Endothelial cell of umbilical vein (primary cell): ENCODE measurements at regions not wholly inside any gene's neighbourhood (a gene's known extent, or its start where the extent isn't known, plus 50 kb on each side); places are given as distances from the start of the nearest gene placed in this dataset.

Experiments used
- BruUV-seq: library from RNA; stranded (reverse); fragments of 400-500 nt; replicated peaks from 2 replicates; lab custom pipeline; 2021; lab: Mats Ljungman, UMichigan
- CTCF ChIA-PET: fragments of 300-600, 350-600 bp; sonication (Branson Sonifier 250); formaldehyde crosslinking; loops from one replicate; lab custom pipeline; 2021; ENCODE audit warnings: antibody characterized with exemption, inconsistent platforms; lab: Charles Lee
- POLR2A ChIA-PET: fragments of 300-600, 350-600 bp; sonication (Branson Sonifier 250); formaldehyde crosslinking; loops from one replicate; lab custom pipeline; 2021; ENCODE audit warnings: antibody characterized with exemption, inconsistent platforms; lab: Charles Lee
- DNase-seq: peaks from one replicate; pipeline ENCODE4 v3.0.0-alpha.2; 2011; ENCODE audit warnings: low read depth, low spot score
- FAIRE-seq: peaks from 2 replicates; lab custom pipeline; 2011; peaks lifted over from hg19 to GRCh38; lab: Jason Lieb, UNC
- H2AFZ ChIP-seq: 2 replicates; pipeline ENCODE4 v1.6.0; 2012; ENCODE audit warnings: low read depth, low read length, control low read depth, inconsistent platforms
- H3K27ac ChIP-seq: 2 replicates; pipeline ENCODE4 v1.5.1; 2011; ENCODE audit warnings: low read depth, mild to moderate bottlenecking, control low read depth, low read length, moderate library complexity; ENCODE audit not compliant: insufficient read depth
- H3K27me3 ChIP-seq, 2 experiments: 2 replicates each; pipeline versions ENCODE4 v1.6.0 to v1.6.1; 2011; ENCODE audit warnings: low read length in 2 of 2, mixed read lengths in 1 of 2; ENCODE audit not compliant: control insufficient read depth in 2 of 2, insufficient read depth in 2 of 2
- H3K36me3 ChIP-seq, 2 experiments: 2 replicates in 1 of 2; 3 replicates in 1 of 2; pipeline ENCODE4 v1.5.1; 2011; ENCODE audit warnings: low read length in 2 of 2, mild to moderate bottlenecking in 1 of 2, moderate library complexity in 1 of 2; ENCODE audit not compliant: control insufficient read depth in 2 of 2, insufficient read depth in 2 of 2; ENCODE audit errors: extremely low read depth in 1 of 2
- H3K4me1 ChIP-seq: 3 replicates; pipeline ENCODE4 v1.5.1; 2011; ENCODE audit warnings: mild to moderate bottlenecking, low read length; ENCODE audit not compliant: control insufficient read depth, insufficient read depth; ENCODE audit errors: extremely low read depth
- H3K4me2 ChIP-seq: 2 replicates; pipeline ENCODE4 v1.6.1; 2011; ENCODE audit warnings: low read length, control low read depth, mixed read lengths; ENCODE audit not compliant: insufficient read depth
- H3K4me3 ChIP-seq, 3 experiments: fragments of 200-600 bp in 1 of 3; sonication (generic), shearing (Covaris generic) in 1 of 3; replicated peaks in 1 of 3; 2 replicates each; pipeline ENCODE4 v1.5.1; 2011 to 2016; ENCODE audit warnings: control low read depth in 3 of 3, low read length in 3 of 3, mild to moderate bottlenecking in 2 of 3, inconsistent platforms in 1 of 3, low read depth in 1 of 3, moderate library complexity in 1 of 3; ENCODE audit not compliant: insufficient read depth in 1 of 3
- H3K79me2 ChIP-seq: 2 replicates; pipeline ENCODE4 v1.6.0; 2012; ENCODE audit warnings: low read length, inconsistent platforms; ENCODE audit not compliant: control insufficient read depth, insufficient read depth
- H3K9ac ChIP-seq: replicated peaks from 2 replicates; pipeline ENCODE3; 2011; ENCODE audit warnings: low read length, control low read depth; ENCODE audit not compliant: insufficient read depth; ENCODE audit errors: extremely low read depth
- H3K9me1 ChIP-seq: replicated peaks from 3 replicates; pipeline ENCODE4 v1.6.0; 2011; ENCODE audit warnings: mild to moderate bottlenecking, low read length; ENCODE audit not compliant: control insufficient read depth, insufficient read depth; ENCODE audit errors: extremely low read depth
- H3K9me3 ChIP-seq: replicated peaks from 2 replicates; pipeline ENCODE4 v1.5.1; 2012; ENCODE audit warnings: low read length, inconsistent platforms; ENCODE audit not compliant: control insufficient read depth, insufficient read depth
- H4K20me1 ChIP-seq: replicated peaks from 2 replicates; pipeline ENCODE3; 2011; ENCODE audit warnings: mild to moderate bottlenecking, low read length; ENCODE audit not compliant: control insufficient read depth, insufficient read depth; ENCODE audit errors: extremely low read depth
- EZH2 ChIP-seq: IDR thresholded peaks from 2 replicates; pipeline ENCODE4 v1.6.1; 2012; ENCODE audit warnings: borderline replicate concordance, low read depth, mild to moderate bottlenecking, moderate library complexity, low read length, inconsistent platforms; ENCODE audit not compliant: severe bottlenecking
- FOS ChIP-seq: IDR thresholded peaks from 2 replicates; pipeline ENCODE4 v1.6.1; 2011; ENCODE audit warnings: mild to moderate bottlenecking, low read length, moderate library complexity, borderline replicate concordance; ENCODE audit not compliant: insufficient read depth
- GATA2 ChIP-seq: IDR thresholded peaks from 2 replicates; pipeline ENCODE4 v1.7.0; 2011; ENCODE audit warnings: low read depth, mild to moderate bottlenecking, moderate library complexity, mixed read lengths, low read length; ENCODE audit not compliant: insufficient read length, insufficient read depth
- JUN ChIP-seq: IDR thresholded peaks from 2 replicates; pipeline ENCODE4 v1.6.1; 2011; ENCODE audit warnings: borderline replicate concordance, low read depth; ENCODE audit not compliant: insufficient read length, insufficient read depth
- MYC ChIP-seq: IDR thresholded peaks from one replicate; pipeline ENCODE4 v1.6.1; 2011; ENCODE audit warnings: mild to moderate bottlenecking, low read depth, low read length
- POLR2A ChIP-seq: IDR thresholded peaks from 2 replicates; pipeline ENCODE4 v1.6.1; 2012; ENCODE audit warnings: low read depth, mild to moderate bottlenecking, control low read depth, low read length
- POLR2AphosphoS5 ChIP-seq: IDR thresholded peaks from 2 replicates; pipeline ENCODE4 v1.6.1; 2012; ENCODE audit warnings: low read depth, mild to moderate bottlenecking, control low read depth, low read length, moderate library complexity; ENCODE audit not compliant: insufficient read depth
- dilution Hi-C: fragments of 300-500 bp; cut with MboI; formaldehyde crosslinking; loops from one replicate; pipeline ENCODE4 v1.15.0; 2019; ENCODE audit warnings: low sequenced_read_pairs; ENCODE audit not compliant: extremely low pct_ligation_motif_present
- intact Hi-C: fragments of 100-400 bp; cut with micrococcal nuclease; formaldehyde crosslinking; loops from one replicate; pipeline ENCODE4 v1.10.0; 2022
- TF ChIP-seq, protein P1 (sequence below): IDR thresholded peaks from 2 replicates; pipeline ENCODE4 v1.6.1; 2011; ENCODE audit not compliant: insufficient read depth, insufficient read length
- TF ChIP-seq, protein P2 (sequence below), 2 donors: IDR thresholded peaks; 1 replicate in 1 of 2; 2 replicates in 1 of 2; pipeline ENCODE4 v1.5.1; 2011; ENCODE audit warnings: low read length in 2 of 2, mild to moderate bottlenecking in 2 of 2, moderate library complexity in 2 of 2, control low read depth in 1 of 2, inconsistent platforms in 1 of 2, low read depth in 1 of 2; ENCODE audit not compliant: insufficient read depth in 1 of 2; ENCODE audit errors: extremely low read depth in 1 of 2

DNA sequence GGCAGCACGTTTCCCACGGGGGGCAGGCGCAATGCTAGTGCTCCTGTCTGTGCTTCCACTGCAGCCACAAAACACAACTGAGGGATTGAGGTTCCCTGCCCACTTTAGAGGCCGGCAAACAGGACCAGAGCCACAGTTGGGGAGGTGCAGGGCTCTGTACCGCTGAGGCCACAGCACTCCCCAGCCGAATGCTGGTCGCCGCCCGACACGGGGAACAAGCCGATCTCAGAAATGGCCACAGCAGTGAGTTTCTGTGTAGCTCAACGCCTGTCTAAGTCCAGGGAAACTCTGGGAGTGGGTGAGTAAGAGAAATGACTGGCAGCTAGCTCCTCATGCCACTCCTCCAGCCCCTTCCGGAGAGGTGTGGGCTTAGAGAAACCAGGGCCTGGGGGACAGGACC is 194.0 kb upstream of the VWC2 start:
- dilution Hi-C loops (no loop called here), intact Hi-C loops (no loop called here)
- Histone ChIP-seq H4K20me1 (no peaks in the 10 kb centered on the region), H3K9me1 (no peaks in the 10 kb centered on the region), H3K9ac (no peak overlapping the region), H3K4me3 (no peak overlapping the region), H3K9me3 (no peaks in the 10 kb centered on the region), H2AFZ (no peak overlapping the region), H3K4me2 (no peak overlapping the region), H3K27me3 (no peaks in the 10 kb centered on the region), H3K79me2 (no peaks in the 10 kb centered on the region), H3K4me1 (no peaks in the 10 kb centered on the region), H3K27ac (no peak overlapping the region), H3K36me3 (no peaks in the 10 kb centered on the region)
- FAIRE-seq (no peak), DNase-seq (no peak)
- ChIA-PET POLR2A (no interaction called here), CTCF (no interaction called here)
- no TSS peak for BruUV-seq
- TF ChIP-seq JUN (no peak), POLR2A (no peak), GATA2 (no peak), MYC (no peak)
- TF ChIP-seq, protein P1, sequence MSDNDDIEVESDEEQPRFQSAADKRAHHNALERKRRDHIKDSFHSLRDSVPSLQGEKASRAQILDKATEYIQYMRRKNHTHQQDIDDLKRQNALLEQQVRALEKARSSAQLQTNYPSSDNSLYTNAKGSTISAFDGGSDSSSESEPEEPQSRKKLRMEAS, result no peak
- TF ChIP-seq, protein P2, sequence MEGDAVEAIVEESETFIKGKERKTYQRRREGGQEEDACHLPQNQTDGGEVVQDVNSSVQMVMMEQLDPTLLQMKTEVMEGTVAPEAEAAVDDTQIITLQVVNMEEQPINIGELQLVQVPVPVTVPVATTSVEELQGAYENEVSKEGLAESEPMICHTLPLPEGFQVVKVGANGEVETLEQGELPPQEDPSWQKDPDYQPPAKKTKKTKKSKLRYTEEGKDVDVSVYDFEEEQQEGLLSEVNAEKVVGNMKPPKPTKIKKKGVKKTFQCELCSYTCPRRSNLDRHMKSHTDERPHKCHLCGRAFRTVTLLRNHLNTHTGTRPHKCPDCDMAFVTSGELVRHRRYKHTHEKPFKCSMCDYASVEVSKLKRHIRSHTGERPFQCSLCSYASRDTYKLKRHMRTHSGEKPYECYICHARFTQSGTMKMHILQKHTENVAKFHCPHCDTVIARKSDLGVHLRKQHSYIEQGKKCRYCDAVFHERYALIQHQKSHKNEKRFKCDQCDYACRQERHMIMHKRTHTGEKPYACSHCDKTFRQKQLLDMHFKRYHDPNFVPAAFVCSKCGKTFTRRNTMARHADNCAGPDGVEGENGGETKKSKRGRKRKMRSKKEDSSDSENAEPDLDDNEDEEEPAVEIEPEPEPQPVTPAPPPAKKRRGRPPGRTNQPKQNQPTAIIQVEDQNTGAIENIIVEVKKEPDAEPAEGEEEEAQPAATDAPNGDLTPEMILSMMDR (IDR thresholded peaks at IDR 0.05; ENCODE audit: extremely low read depth in 1 of 2, insufficient read depth in 1 of 2, low read depth in 1 of 2, low read length in 2 of 2), result no peak

DNA sequence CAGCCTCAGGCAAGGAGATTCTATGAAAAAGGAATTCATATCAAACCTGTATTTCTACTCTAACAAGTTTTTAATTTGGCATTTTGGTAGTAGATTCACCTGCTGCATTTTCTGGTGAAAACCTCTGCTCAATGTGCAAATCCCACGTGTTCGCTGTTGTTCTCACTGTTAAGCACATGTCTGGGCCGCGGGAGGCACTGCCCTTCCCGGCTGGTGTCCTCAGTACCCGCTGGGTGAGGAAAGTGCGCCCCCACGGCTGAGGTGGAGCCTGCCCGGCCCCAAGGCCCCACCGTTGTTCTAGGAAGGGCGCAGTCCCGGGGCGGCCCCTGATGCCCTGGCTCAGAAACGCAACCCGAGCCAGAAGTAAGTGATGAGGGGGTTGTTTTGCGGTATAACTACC is 193.4 kb upstream of the VWC2 start:
- Histone ChIP-seq H3K79me2 (no peaks in the 10 kb centered on the region), H3K27me3 (no peaks in the 10 kb centered on the region), H3K4me2 (no peak overlapping the region), H3K4me3 (no peak overlapping the region), H3K4me1 (no peaks in the 10 kb centered on the region), H3K27ac (no peak overlapping the region), H3K9me1 (no peaks in the 10 kb centered on the region), H2AFZ (no peak overlapping the region), H3K9me3 (no peaks in the 10 kb centered on the region), H3K36me3 (no peaks in the 10 kb centered on the region), H3K9ac (no peak overlapping the region), H4K20me1 (no peaks in the 10 kb centered on the region)
- TF ChIP-seq, protein P2 (IDR thresholded peaks at IDR 0.05; ENCODE audit: extremely low read depth in 1 of 2, insufficient read depth in 1 of 2, low read depth in 1 of 2, low read length in 2 of 2), result no peak
- TF ChIP-seq GATA2 (no peak), EZH2 (no peak), JUN (no peak), MYC (no peak), FOS (no peak), POLR2A (no peak), POLR2AphosphoS5 (no peak)
- TF ChIP-seq, protein P1, result no peak
- intact Hi-C loops (no loop called here), dilution Hi-C loops (no loop called here)
- CTCF ChIA-PET, result no interaction called here
- no peak for FAIRE-seq
- no peak for DNase-seq
- POLR2A ChIA-PET, result no interaction called here
- BruUV-seq, result no TSS peak
